Central memory CD8-positive, alpha-beta T cell (primary cell): ENCODE measurements at regions not wholly inside any gene's neighbourhood (a gene's known extent, or its start where the extent isn't known, plus 50 kb on each side); places are given as distances from the start of the nearest gene placed in this dataset.
"Not testable (repeated sequence)": the region's sequence is repeated elsewhere in the genome, so short reads cannot be mapped to it uniquely, and the experiment has no call there.

ENCODE experiments used
- ATAC-seq: fragments of 150-1000 bp; cut with Tn5 transposase; replicated peaks from 2 replicates; pipeline ENCODE4 v1.10.0; 2022; ENCODE audit warnings: mild to moderate bottlenecking, moderate FRiP score, moderate number of reproducible peaks; ENCODE audit not compliant: poor library complexity, severe bottlenecking; ENCODE audit errors: extremely low read depth
- DNase-seq, 2 donors: peaks; one replicate each; pipeline ENCODE4 v3.0.0; 2021; ENCODE audit warnings: low spot score in 2 of 2
- H3K27ac Mint-ChIP-seq: one replicate; pipeline ENCODE4 v1.8.0; 2022; ENCODE audit warnings: low read depth, mild to moderate bottlenecking, moderate library complexity, mixed read lengths
- H3K27me3 Mint-ChIP-seq: one replicate; pipeline ENCODE4 v1.8.0; 2022; ENCODE audit warnings: mixed read lengths
- H3K36me3 Mint-ChIP-seq: one replicate; pipeline ENCODE4 v1.8.0; 2022; ENCODE audit warnings: mild to moderate bottlenecking, moderate library complexity, mixed read lengths; ENCODE audit not compliant: insufficient read depth
- H3K4me1 Mint-ChIP-seq: one replicate; pipeline ENCODE4 v1.8.0; 2022; ENCODE audit warnings: mixed read lengths
- H3K4me3 Mint-ChIP-seq: one replicate; pipeline ENCODE4 v1.8.0; 2022; ENCODE audit warnings: mild to moderate bottlenecking, moderate library complexity, mixed read lengths
- H3K9me3 Mint-ChIP-seq: one replicate; pipeline ENCODE4 v1.8.0; 2022; ENCODE audit warnings: mixed read lengths

DNA sequence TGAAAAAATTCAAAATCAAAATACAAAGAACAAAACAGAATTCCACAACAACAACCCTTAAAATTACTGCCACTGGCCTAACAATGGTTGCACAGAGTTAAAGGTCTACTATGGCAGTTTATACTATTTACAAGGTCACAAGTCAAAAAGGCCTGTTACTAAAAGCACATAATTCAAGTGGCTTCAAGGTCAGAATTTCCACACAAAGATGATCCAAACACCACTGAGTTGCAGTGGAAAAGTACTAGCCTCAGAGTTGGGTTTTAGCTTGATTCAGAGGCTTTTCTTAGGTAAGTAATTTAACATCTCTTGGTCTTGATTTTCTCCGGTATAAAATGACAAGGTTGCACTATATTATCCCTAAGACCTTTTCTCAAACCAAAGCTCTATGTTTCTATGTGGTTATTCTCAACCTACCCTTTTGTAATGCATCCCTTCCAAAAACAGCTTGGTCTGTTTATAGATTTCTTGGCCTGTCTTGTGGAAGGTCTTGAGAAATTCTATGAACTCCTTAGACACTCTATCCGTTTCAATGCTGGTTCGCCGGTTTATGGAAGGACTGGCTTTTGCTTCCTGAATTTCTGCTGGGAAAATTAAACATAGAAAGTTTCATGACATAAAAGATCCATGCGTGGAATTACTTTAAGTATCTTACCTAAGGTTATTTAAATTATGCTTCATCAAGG, 69.5 kb downstream of the MDH2 start:
- DNase-seq, ATAC-seq, H3K4me1 Mint-ChIP-seq, H3K27ac Mint-ChIP-seq, H3K36me3 Mint-ChIP-seq, H3K9me3 Mint-ChIP-seq, H3K27me3 Mint-ChIP-seq, H3K4me3 Mint-ChIP-seq: not testable (repeated sequence)

DNA sequence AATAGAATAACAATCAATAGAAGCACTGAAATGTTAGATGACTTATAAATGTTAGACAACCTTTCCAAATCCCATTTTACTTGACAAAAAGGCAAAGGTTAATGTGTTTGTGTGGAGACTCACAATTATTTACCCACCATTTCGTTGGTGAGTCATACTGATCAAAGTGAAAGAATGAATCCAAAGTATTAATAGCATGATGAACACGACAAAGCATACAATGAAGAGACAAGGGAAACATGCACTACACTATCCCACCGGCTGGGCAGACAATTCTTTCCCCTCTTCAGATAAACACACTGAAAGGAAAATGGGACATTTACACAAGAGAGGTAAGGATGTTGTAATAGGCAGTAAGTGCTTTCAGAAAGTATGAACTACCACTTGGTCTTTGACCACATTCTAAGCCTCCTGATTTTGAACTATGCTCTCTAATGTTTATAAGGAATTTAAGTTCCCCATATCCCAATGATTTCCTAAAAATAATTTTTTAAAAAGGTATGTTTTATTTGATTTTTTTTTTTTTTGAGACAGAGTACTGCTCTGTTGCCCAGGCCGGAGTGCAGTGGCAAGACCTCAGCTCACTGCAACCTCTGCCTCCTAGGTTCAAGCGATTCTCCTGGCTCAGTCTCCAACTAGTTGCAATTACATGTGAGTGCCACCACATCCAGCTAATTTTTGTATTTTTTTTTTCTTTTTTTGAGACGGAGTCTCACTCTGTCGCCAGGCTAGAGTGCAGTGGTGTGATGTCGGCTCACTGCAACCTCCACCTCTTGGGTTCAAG, 70.5 kb downstream of the MDH2 start:
- DNase-seq, H3K27ac Mint-ChIP-seq, H3K36me3 Mint-ChIP-seq, H3K4me3 Mint-ChIP-seq, ATAC-seq, H3K9me3 Mint-ChIP-seq, H3K27me3 Mint-ChIP-seq, H3K4me1 Mint-ChIP-seq: not testable (repeated sequence)

DNA sequence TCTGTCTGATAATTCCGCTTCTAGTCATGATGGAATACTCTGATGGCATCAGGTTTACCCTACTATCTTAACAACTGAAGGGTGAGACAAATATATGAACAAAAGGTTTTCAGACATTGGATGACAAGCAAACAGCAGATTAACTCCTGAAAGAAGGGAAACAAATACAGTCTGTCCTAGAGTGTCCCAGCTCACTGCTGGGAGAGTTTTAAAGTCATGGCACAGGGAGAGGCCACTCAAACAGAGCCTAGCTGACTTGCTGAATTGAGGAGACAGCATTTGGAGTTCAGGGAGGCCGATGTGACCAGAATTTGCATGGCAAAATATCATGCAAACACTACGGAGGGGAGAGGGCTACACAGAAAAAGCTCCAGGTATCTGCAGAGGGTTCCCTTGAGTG, 73.1 kb downstream of the MDH2 start:
- Mint-ChIP-seq H3K4me1 (no peaks in the 10 kb centered on the region), H3K27me3 (no peaks in the 10 kb centered on the region), H3K4me3 (no peak overlapping the region), H3K9me3 (no peaks in the 10 kb centered on the region), H3K36me3 (no peaks in the 10 kb centered on the region), H3K27ac (no peak overlapping the region)
- ATAC-seq (no peak), DNase-seq (no peak)

DNA sequence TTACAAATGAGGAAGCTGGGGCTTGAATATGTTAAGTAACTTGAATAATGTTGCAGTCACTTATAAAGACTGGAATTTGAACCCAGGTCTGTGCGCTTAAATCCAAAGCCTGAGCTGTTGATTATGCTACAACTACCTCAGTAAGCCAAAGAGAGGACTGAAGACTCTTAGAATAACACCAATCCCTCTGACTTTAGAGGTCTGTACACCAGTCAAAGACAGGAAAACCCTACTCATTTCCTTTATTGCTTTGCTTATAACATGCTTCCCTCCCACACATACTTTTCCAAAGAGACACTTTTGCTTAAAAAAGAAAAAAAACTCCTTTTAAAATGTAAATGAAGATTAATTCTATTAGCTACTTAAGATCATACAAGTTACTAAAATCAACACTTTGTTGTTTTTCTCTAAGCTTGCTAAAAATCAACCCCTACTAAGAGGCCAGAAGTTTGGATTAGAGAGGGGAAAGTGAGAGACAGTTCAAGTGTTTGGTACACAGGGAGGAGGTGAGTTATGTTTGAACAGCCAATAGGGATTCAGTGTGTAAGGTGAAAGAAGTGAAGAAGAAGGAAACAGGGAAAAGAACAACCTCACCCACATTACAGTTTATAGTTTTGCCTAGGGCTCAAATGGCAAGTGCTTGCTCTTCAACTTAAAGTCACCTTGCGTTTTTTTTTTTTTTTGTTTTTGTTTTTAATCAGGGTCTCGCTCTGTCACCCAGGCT, 74.8 kb downstream of the MDH2 start:
- H3K27me3 Mint-ChIP-seq: no peaks in the 10 kb centered on the region
- ATAC-seq (no peak), DNase-seq (no peak)
- H3K36me3 Mint-ChIP-seq: no peaks in the 10 kb centered on the region
- H3K4me3 Mint-ChIP-seq: no peak overlapping the region
- H3K4me1 Mint-ChIP-seq: no peaks in the 10 kb centered on the region
- no peak overlapping the region for H3K27ac Mint-ChIP-seq
- H3K9me3 Mint-ChIP-seq: no peaks in the 10 kb centered on the region

DNA sequence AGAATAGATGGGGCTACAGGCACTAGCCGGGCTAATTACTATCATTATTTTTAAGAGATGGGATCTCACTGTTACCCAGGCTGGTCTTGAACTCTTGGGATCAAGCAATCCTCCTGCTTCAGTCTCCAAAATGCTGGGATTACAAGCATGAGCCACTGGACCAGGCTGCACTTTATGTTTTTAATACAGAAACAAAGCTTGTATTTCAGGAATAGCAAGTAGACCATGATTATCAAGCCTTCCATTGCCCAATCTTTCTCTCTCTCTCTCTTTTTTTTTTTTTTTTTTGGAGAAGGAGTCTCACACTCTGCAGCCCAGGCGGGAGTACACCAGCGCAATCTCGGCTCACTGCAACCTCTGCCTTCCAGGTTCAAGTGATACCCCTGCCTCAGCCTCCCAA, 75.4 kb downstream of the MDH2 start:
- Mint-ChIP-seq H3K9me3 (no peaks in the 10 kb centered on the region), H3K36me3 (no peaks in the 10 kb centered on the region), H3K27me3 (no peaks in the 10 kb centered on the region), H3K4me1 (no peaks in the 10 kb centered on the region), H3K27ac (no peak overlapping the region), H3K4me3 (no peak overlapping the region)
- ATAC-seq (no peak), DNase-seq (no peak)

DNA sequence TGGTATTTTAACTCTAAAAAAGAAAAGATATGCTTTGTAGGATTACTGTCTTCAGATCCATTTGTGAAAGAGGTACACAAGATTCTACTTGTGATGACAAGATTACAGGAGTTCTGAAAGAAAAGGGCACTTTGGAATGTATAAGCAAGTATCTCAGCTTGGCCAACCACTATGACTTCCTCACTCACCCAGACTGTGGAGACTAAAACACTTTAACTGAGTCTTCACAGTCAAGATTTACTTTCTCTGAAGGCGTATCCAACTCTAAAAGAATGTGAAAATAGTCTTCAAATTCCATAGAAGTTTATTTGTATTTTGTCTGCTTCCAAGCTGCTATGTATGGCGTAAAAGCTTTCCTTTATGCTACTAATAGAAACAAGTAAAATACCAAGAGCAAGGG, 76.1 kb upstream of the SRRM3 start:
- no peak overlapping the region for H3K27ac Mint-ChIP-seq

DNA sequence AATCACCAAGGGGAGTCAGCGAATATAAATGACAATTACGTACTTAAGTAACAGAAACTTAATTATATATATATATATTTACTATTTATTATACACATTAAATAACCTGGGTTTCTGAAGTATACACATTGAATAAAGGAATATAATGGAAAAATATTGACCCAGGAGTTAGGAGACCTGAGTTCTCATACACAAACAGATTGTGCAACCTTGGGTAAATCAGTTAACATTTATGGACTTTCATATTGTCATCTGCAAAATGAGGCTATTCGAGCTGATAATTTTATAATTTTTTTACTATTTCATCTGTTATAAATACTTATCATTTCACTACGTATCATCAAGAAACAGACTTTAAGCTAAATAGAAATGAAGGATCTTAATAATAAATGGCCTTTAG, 75.1 kb upstream of the SRRM3 start:
- peaks cover 18% of the 10 kb centered on the region for H3K27me3 Mint-ChIP-seq
- no peak for DNase-seq
- H3K9me3 Mint-ChIP-seq: no peaks in the 10 kb centered on the region
- peaks cover 5% of the 10 kb centered on the region for H3K4me1 Mint-ChIP-seq
- no peak overlapping the region for H3K4me3 Mint-ChIP-seq
- H3K36me3 Mint-ChIP-seq: no peaks in the 10 kb centered on the region
- H3K27ac Mint-ChIP-seq: no peak overlapping the region
- no peak for ATAC-seq

More for the DNA sequence above, 76.1 kb upstream of the SRRM3 start:
- ATAC-seq (no peak), DNase-seq (no peak)
- Mint-ChIP-seq H3K9me3 (no peaks in the 10 kb centered on the region), H3K36me3 (no peaks in the 10 kb centered on the region), H3K27me3 (peaks cover 14% of the 10 kb centered on the region), H3K4me3 (no peak overlapping the region), H3K4me1 (peaks cover 4% of the 10 kb centered on the region)

DNA sequence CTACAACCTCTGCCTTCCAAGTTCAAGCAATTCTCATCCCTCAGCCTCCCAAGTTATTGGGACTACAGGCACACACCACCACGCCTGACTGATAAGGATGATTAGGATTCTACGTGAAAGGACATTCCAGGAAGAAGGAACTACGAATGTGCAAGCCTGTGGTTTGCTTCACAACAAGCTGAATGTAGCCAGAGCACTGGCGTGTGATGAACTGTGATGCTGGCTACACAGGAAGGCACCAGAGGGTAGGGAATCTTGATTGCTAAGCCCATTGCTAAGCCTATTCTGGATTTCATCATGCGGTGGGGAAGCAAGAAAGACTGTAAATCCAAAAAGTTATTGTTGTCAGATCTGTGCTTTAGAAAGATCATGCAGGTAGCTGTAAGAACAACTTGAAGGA, 72.3 kb upstream of the SRRM3 start:
- Mint-ChIP-seq H3K4me3 (no peak overlapping the region), H3K36me3 (no peaks in the 10 kb centered on the region), H3K9me3 (no peaks in the 10 kb centered on the region), H3K4me1 (peaks cover 22% of the 10 kb centered on the region), H3K27ac (no peak overlapping the region), H3K27me3 (peaks cover 41% of the 10 kb centered on the region)
- DNase-seq: no peak
- no peak for ATAC-seq

DNA sequence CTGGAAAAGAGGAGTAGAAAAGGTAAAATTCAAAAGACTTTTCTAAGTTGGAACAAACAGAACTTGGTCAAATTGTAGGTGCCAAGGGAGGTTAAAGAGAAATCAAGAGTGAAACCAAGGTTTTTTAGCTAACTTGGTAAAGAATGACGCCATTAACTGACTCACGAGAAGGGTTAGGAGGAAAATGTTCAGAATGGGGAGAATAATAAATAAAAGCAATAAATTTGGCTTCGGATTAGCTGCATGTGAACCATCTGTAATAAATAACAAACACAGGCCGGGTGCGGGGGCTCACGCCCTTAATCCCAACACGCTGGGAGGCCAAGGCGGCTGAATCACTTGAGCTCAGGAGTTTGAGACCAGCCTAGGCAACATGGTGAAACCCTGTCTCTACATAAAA, 71.9 kb upstream of the SRRM3 start:
- H3K4me3 Mint-ChIP-seq: no peak overlapping the region
- H3K27ac Mint-ChIP-seq: no peak overlapping the region
- DNase-seq (no peak), ATAC-seq (no peak)
- no peaks in the 10 kb centered on the region for H3K36me3 Mint-ChIP-seq
- H3K27me3 Mint-ChIP-seq: peaks cover 44% of the 10 kb centered on the region
- H3K4me1 Mint-ChIP-seq: peaks cover 22% of the 10 kb centered on the region
- H3K9me3 Mint-ChIP-seq: no peaks in the 10 kb centered on the region

DNA sequence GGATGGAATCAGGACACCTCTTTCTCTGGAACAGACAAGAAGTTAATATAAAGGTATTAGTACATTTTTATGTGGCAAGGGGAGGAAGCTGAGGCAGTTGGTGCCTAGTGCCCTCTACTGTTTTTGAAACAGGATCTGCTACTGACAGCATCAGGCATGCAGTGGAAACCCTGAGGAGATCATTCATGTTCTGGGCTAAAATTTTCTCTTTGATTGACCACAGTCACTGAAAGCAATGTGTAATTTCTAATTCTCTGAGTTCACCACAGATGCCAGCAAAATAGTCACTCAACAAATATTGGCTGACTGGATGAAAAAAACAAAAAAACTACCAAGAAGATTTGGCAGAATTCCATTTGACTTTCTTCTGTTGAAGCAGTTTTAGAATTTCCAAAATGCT, 71.0 kb upstream of the SRRM3 start:
- H3K27ac Mint-ChIP-seq, DNase-seq, H3K36me3 Mint-ChIP-seq, H3K9me3 Mint-ChIP-seq, ATAC-seq, H3K4me3 Mint-ChIP-seq: not testable (repeated sequence)
- Mint-ChIP-seq H3K27me3 (peaks cover 52% of the 10 kb centered on the region), H3K4me1 (peaks cover 22% of the 10 kb centered on the region)

DNA sequence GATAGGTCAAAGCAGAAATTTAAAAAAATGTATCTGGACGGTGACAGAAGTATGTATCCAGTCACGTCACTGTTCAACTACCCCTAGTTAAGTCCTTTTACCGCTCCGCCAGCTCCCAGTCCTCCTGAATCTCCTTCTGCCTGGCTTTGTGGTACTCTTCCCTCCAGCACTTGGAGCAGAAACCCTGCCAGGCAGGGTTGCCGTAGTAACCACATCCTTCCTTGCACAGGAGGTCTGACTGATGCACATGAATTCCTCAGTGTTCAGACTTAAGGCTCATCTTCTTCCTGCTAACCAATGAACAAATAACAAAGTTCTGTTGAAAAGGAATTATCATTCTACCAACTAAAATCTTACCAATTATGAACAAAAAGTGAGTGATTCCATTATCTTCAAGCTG, 69.8 kb upstream of the SRRM3 start:
- not testable (repeated sequence) for H3K4me3 Mint-ChIP-seq, H3K36me3 Mint-ChIP-seq, H3K9me3 Mint-ChIP-seq, ATAC-seq, DNase-seq, H3K27ac Mint-ChIP-seq
- Mint-ChIP-seq H3K27me3 (peaks cover 64% of the 10 kb centered on the region), H3K4me1 (peaks cover 22% of the 10 kb centered on the region)

DNA sequence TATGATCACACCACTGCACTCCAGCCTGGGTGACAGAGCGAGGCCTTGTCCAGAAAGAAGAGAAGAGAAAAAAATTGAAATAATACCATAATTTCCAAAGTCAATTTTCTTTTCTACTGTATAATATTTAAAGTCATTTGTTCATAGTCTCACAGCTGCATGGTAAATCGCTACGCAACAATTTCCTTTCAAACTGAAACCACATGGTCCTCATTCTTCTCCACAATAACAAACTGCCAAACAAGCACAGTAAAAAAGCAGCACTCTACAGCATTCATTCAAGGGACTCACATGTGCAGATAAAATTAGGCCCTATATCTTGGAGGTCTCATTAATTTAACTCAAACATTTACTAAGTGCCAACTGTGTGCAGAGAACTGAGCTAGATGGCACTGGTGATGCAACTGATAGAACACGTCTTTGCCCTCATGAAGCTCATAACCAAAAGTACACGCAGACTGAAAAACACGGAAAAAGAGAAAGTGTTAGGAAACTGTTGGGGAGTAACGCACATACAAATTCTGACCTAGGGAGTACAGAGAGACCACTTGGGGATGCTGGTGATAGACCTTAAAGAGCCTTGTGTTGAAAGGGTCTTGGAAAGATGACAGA, 68.4 kb upstream of the SRRM3 start:
- ATAC-seq (peak; percentile 19), DNase-seq (no peak)
- Mint-ChIP-seq H3K27me3 (peaks cover 71% of the 10 kb centered on the region), H3K9me3 (no peaks in the 10 kb centered on the region), H3K36me3 (no peaks in the 10 kb centered on the region), H3K27ac (peak overlapping the region; percentile 26), H3K4me3 (peak overlapping the region; percentile 44), H3K4me1 (peaks cover 22% of the 10 kb centered on the region)
